Activated CD8-positive, alpha-beta memory T cell treated with anti-CD3 and anti-CD28 coated beads, Interleukin-2, amount 50 U/mL, for 48 hours (primary cell): ENCODE measurements at regions not wholly inside any gene's neighbourhood (a gene's known extent, or its start where the extent isn't known, plus 50 kb on each side); places are given as distances from the start of the nearest gene placed in this dataset.

Experiments
- DNase-seq: peaks from one replicate; pipeline ENCODE4 v3.0.0-alpha.2; 2020

- no peak for DNase-seq
Observed at GRCh38 chr21:38556390-38556789, 58.1 kb upstream of the ERG start.

DNA sequence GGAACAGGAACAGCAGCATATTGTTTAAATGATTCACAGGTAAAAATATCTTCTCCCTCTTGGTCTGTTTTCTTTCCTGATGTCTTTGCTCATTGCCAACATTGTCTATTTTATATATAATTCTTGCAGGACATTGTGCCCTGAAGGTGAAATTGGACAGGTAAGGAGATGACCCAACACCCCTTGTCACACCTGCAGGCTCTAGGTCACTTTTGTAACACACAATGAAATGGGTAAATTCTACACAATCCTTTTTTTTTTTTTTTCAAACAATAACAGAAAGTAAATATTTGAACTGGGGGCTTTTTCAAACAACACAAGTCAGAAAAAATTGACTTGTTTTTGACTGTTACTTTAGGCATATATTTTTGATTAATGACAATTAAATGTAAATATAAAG lies 62.9 kb upstream of the ERG start:
- DNase-seq, result no peak

- no peak for DNase-seq
Observed at GRCh38 chr21:38561613-38562581, 63.6 kb upstream of the ERG start.

DNA sequence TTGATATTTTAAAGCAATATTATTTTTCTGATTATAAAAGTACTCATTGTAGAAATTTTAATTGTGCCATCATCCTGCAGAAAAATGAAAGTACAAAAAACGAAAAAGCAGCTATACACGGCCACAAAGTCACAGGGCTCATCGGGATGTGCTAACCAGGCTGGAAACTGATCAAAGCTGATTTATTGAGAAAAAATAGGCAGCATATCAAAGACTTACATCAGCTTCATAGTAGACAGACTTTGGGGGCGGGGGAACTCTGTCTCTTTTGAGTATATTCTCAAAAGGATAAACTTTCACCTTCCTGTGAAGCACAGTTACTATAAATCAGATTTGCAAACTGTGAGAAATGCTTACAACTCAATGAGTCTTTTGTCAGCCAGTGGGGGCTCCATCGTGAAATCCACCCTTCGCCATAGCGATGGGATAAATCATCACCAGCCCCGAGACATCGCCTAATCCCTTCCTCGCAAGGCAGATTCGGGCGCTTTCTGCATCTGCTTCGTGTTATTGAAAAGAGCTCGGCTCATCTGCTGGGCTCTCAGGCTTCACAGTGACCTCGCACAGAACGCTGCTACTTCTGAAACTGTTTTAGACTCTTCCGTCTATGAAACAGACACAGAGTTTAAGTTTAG lies 69.2 kb upstream of the ERG start:
- DNase-seq, result no peak

GRCh38 chr21:38567970-38568360 lies 69.7 kb upstream of the ERG start:
- DNase-seq, result no peak

DNA sequence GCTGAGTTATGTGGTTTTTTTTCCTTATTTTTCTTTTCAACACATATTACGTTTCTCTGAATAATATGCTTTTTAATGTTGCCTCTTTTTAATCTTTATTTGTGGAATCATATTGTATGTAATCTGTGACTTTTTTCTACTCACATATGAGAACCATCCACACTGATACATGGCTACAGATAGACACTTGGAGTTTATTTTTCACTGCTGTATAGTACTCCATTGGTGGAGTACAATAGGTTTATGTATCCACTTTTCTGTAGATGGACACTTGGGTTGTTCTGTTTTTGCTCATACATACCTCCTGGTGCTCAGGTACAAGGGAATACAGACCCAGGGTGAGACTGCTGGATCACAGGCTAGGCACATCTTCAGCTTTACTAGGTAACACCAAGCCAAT lies 71.5 kb upstream of the ERG start:
- DNase-seq, result no peak

DNA sequence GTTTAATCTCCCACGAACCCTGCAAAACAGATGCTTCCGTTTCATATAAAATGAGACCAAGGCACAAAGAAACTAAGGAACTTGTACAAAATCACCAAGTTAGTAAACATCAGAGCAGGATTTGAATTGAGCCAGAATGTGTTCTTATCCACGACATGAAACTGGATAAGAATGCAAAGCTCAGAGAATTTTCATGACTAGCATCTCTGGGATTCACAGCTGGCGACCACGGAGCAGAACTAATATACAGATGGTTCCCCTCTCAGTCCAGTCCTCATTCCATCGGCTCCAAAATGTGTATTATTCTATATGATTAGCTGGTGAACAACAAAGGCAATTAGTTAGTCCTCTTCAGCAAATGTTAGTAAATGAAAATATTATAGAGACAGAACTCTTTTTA lies 72.3 kb upstream of the ERG start:
- no peak for DNase-seq

GRCh38 chr21:38574895-38575575 lies 76.8 kb upstream of the ERG start:
- no peak for DNase-seq

DNA sequence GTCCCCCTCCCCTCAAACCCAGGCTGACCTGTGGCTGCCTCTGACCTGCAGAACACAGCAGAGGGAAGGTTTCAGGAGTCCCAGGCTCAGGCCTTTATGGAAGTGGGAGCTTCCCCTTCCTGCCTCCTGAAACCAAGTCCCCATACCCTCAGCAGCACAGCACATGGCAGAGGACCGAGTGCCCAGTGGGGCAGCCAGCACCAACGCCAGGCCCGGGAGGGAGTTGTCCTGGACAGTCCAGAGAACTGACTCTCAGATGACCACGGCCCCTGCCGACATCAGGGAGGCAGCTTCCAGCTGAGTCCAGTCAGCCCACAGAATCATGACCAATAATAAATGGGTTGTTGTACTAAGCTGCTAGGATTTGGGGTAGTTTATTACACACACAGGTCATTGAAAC lies 79.6 kb upstream of the ERG start:
- no peak for DNase-seq

- no peak for DNase-seq
Observed at GRCh38 chr21:38590449-38591217, 92.4 kb upstream of the ERG start.

DNA sequence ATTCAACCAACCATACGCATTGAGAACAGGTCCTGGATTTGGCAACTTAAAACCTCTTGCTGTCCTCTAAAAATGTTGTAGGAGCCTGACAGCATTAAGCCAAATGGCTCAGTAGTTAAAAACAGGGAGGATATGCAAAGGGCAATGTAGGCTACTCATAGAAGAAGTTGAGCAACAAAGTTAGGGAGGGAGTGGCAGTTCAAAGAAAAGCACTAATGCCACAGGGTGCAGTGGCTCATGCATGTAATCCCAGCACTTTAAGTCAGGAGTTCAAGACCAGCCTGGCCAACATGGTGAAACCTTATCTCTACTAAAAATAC lies 92.9 kb upstream of the ERG start:
- DNase-seq, result no peak

DNA sequence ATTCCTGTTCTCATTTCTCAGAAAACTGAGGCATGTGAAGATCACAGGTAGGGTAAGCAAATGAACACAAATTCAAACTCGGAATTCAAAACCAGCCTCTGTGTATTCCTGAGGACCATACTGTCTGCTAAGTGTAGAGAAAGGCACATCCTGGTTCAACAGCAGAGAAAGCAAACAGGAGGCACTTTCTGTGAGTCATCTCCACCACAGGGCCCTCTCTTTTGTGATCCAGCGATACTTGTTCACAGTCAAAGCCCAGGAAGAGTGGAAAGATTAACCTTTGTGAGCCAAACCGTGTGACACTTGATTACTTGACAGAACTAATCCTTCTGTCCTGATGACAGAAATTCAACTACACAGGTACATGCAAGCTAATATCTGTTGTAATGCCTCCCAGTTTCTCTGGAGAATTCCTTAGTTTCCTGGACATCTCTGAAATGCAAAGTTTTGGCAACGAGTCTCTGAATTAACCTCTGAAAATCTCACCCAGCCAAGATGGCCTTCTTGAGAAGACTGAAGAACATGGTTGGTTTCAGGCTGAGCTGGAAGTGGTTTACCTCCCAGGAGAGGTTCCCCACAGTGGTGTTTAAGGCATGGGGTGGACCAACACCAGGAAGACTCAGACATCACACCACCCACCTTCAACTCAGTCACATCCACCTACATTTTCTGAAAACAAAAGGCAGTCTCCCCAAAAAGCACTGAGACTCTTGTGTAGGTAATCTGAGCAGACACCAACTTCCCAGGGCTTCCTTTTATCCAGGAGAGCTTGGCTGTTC lies 98.2 kb upstream of the ERG start:
- no peak for DNase-seq

DNA sequence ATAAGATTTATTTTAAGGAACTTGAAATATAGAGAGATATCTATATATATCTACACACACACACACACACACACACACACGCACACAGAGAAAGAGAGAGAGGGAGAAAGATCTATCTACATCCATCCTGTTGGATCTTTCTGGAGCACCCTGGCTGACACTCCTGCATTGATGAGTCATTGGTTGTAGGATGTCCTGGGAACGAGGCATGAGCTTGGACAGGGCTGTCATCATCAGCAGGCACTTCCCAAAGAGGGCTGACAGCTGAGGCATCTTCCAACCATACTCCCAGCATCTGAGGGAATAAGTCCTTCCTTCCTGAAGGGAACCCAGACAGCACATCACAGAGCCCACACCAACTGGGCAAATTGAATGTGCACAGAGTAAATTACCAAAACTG lies 99.1 kb upstream of the ERG start:
- DNase-seq, result no peak

DNA sequence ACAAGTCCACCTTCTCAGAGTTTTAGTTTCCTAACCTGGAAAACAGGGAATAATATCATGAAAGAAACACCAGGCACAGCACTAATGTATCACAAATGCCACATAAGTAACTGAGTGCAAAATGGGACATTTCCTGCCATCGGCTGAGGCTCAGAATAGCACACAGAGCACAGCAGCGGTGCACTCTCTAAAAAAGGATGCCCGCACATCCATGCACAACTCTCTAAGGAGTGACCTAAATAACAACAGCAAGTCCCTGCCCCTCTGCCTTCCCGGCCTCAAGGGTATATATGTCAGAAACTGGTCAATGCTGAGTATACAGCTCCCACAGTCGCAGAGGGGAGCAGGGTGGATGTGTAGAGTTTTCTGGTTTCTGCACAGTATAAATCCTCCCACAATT lies 100.1 kb upstream of the ERG start:
- no peak for DNase-seq

- no peak for DNase-seq
Observed at GRCh38 chr21:38599381-38599975, 101.2 kb upstream of the ERG start.

GRCh38 chr21:38600106-38600505 lies 101.8 kb upstream of the ERG start:
- no peak for DNase-seq

DNA sequence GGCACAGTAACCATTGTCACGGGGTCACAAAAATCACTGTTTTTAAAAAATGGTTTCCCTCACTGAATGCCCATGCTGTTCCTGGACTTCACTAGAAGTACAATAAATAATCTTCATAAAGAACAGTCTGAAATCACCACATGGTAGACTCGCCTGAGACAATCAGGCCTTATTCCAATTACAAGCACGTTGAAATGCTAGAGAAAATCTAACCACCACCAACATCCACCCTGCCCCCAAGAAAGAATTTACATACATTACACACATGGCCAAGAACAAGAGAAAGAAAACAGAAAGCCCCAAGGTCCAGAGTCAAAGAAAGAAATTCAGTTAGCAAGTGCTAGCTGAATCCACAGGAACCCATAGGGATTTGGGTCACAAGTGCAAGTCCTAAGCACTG lies 107.0 kb upstream of the ERG start:
- DNase-seq, result no peak

GRCh38 chr21:38609580-38609979 lies 111.3 kb upstream of the ERG start:
- DNase-seq, result no peak

DNA sequence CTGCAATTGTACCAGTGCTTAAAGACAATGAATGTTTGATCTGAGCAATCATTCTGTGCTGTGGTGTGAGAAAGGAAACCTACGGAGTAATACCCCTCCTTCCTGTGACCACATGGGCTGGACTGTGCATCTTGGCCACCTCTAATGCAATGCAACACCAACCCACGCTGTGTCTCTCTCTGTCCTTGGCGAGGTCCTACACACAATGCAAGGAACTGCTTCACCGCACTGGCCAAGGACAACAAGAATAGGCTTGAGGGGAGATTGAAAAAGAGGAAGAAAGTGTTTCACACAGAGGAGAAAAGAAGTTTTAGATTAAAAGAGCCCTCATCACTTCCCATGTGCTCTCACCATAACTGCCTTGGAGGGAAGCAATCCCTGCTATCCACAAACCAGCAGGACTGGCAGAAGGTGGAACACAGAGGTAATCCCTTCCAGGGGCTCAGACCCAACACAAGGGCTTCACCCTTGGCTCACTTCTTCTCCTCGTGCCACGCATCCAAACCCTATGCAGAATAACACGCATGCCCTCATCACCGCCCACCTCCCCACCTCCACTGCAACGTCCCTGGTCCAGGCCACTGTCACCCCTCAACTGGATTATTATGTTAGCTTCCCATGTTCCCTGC lies 112.5 kb upstream of the ERG start:
- no peak for DNase-seq

DNA sequence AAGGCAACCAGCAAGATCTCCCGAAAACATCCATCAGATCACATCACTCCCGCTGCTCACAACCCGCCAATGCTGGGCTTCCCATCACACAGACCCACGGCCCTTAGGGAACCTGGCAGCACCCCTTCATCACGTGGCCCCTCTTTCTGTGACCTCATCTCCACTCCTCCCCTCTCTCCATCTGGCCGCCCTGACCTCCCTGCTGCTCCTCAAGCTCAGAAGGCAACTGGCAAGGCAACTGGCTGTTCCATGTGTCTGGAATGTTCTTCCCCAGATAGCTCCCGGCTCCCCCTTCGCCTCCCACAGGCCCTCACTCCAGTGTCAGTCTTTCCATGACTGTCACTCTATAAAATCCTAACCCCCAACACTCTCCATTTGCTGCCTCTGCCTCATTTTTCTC lies 113.0 kb upstream of the ERG start:
- DNase-seq, result no peak

DNA sequence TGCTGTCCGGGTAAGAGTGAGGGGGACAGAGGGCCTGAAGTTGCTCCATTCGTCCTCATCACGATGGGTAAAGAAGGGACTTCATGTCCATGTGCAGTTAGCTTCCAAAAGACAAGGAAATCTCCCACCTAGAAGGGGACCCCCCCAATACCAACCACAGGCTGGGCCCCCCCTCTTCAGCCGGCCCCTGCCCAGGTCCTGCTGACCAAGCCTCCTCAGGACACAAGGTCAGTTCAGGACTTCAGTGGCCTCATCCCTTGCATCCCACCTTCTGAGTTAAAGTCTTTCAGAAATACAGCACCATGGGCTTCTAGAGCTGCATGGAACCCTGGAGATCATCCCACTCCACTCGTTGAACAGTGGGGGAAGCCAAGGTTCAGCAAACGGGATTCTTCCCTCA lies 115.4 kb upstream of the ERG start:
- no peak for DNase-seq

GRCh38 chr21:38614558-38614957 lies 116.3 kb upstream of the ERG start:
- no peak for DNase-seq
